K562 (cell line): ENCODE measurements at regions not wholly inside any gene's neighbourhood (a gene's known extent, or its start where the extent isn't known, plus 50 kb on each side); places are given as distances from the start of the nearest gene placed in this dataset.

Experiments used
- CEBPG ChIP-seq, 3 experiments: fragments of 200-800 bp in 1 of 3; sonication (Bioruptor generic) in 1 of 3; sonication (generic) in 1 of 3; formaldehyde crosslinking in 1 of 3; IDR thresholded peaks in 2 of 3; conservative IDR thresholded peaks in 1 of 3; 2 replicates each; pipeline versions ENCODE4 v1.6.1 to v1.8.0; 2016 to 2022; ENCODE audit warnings: missing compliant biosample characterization in 2 of 3, missing genetic modification characterization in 2 of 3, mild to moderate bottlenecking in 1 of 3, missing genetic modification reagents in 1 of 3
- GABPA ChIP-seq: fragments of 200-800 bp; sonication (Bioruptor generic); conservative IDR thresholded peaks from 2 replicates; pipeline ENCODE4 v1.6.1; 2016; ENCODE audit warnings: low read depth, missing genetic modification characterization, missing compliant biosample characterization
- POLR2A ChIP-seq: fragments of 450-650 bp; conservative IDR thresholded peaks from 2 replicates; pipeline ENCODE4 v1.6.1; 2016
- SFPQ ChIP-seq: fragments of 200-400 bp; formaldehyde crosslinking; IDR thresholded peaks from 2 replicates; pipeline ENCODE4 v1.6.1; 2017; ENCODE audit warnings: mild to moderate bottlenecking, low read depth, low read length, moderate library complexity
- ZNF41 ChIP-seq: fragments of 250-450 bp; sonication (Bioruptor Pico); conservative IDR thresholded peaks from 2 replicates; pipeline ENCODE4 v1.4.0; 2020; ENCODE audit warnings: mild to moderate bottlenecking

DNA sequence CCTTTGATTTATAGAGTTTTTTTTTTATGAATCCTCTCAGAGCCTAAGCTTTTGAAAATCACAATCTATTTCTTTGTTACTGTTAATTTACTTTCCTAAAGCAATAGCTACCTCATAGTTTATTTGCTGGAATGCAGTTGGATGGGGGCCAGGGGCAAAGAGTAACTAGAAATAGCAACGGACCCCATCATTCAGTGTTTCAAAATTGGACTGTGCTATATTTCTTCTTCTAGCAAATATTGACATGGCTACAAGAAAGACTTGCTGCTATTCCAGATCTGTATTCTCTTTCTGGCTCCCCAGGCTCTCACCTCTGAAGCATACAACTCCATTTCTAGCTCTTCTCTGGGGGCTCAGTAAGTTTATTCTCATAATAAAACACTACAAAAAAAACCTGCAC lies 661.6 kb upstream of the NRG3 start:
- TF ChIP-seq ZNF41 (CRISPR knock-in tag) (no peak), POLR2A (no peak), CEBPG (CRISPR knock-in tag; IDR thresholded peaks at IDR 0.05) (no peak), CEBPG (tag; conservative IDR thresholded peaks at IDR 0.05 in 1 of 2, IDR thresholded peaks at IDR 0.05 in 1 of 2) (no peak), GABPA (tag) (no peak), SFPQ (no peak)
